ENCODE measurements at regions not wholly inside any gene's neighbourhood (a gene's known extent, or its start where the extent isn't known, plus 50 kb on each side); places are given as distances from the start of the nearest gene placed in this dataset.

GRCh38 chr10:131736321-131736980 is 164.4 kb upstream of the PPP2R2D start:
- DNase-seq (ENCODE audit: low read depth) = no peak
- no peaks in the 10 kb centered on the region for H3K27me3 ChIP-seq (ENCODE audit: control insufficient read depth, insufficient read depth, low read length)
- H3K4me3 ChIP-seq (ENCODE audit: low read depth, low read length) = no peak overlapping the region
- H3K36me3 ChIP-seq (ENCODE audit: control insufficient read depth, insufficient read depth, low read length) = no peaks in the 10 kb centered on the region
- no peak for TF ChIP-seq CTCF (IDR thresholded peaks at IDR 0.05; ENCODE audit: insufficient read depth, low read depth, low read length)
- CTCF ChIA-PET = no interaction called here
- POLR2A ChIA-PET = no interaction called here

- ChIA-PET POLR2A (no interaction called here), CTCF (no interaction called here)
- no peak for TF ChIP-seq CTCF (IDR thresholded peaks at IDR 0.05; ENCODE audit: insufficient read depth, low read depth, low read length)
- Histone ChIP-seq H3K36me3 (ENCODE audit: control insufficient read depth, insufficient read depth, low read length) (no peaks in the 10 kb centered on the region), H3K27me3 (ENCODE audit: control insufficient read depth, insufficient read depth, low read length) (no peaks in the 10 kb centered on the region), H3K4me3 (ENCODE audit: low read depth, low read length) (no peak overlapping the region)
- no peak for DNase-seq (ENCODE audit: low read depth)
Observed at GRCh38 chr10:131737543-131738395, 163.0 kb upstream of the PPP2R2D start.

GRCh38 chr10:131738396-131738735 is 162.4 kb upstream of the PPP2R2D start:
- H3K27me3 ChIP-seq (ENCODE audit: control insufficient read depth, insufficient read depth, low read length) = no peaks in the 10 kb centered on the region
- H3K36me3 ChIP-seq (ENCODE audit: control insufficient read depth, insufficient read depth, low read length) = no peaks in the 10 kb centered on the region
- no peak overlapping the region for H3K4me3 ChIP-seq (ENCODE audit: low read depth, low read length)
- no peak for DNase-seq (ENCODE audit: low read depth)
- no peak for TF ChIP-seq CTCF (IDR thresholded peaks at IDR 0.05; ENCODE audit: insufficient read depth, low read depth, low read length)
- ChIA-PET CTCF (no interaction called here), POLR2A (no interaction called here)

GRCh38 chr10:131739206-131739605 is 161.6 kb upstream of the PPP2R2D start:
- TF ChIP-seq CTCF (IDR thresholded peaks at IDR 0.05; ENCODE audit: insufficient read depth, low read depth, low read length) = no peak

GRCh38 chr10:131742500-131742951 is 158.3 kb upstream of the PPP2R2D start:
- Histone ChIP-seq H3K4me3 (ENCODE audit: low read depth, low read length) (no peak overlapping the region), H3K27me3 (ENCODE audit: control insufficient read depth, insufficient read depth, low read length) (no peaks in the 10 kb centered on the region), H3K36me3 (ENCODE audit: control insufficient read depth, insufficient read depth, low read length) (no peaks in the 10 kb centered on the region)
- TF ChIP-seq CTCF (IDR thresholded peaks at IDR 0.05; ENCODE audit: insufficient read depth, low read depth, low read length) = no peak
- ChIA-PET POLR2A (no interaction called here), CTCF (no interaction called here)
- DNase-seq (ENCODE audit: low read depth) = no peak

More at GRCh38 chr10:131739206-131739605, 161.6 kb upstream of the PPP2R2D start:
- DNase-seq (ENCODE audit: low read depth) = no peak
- no peaks in the 10 kb centered on the region for H3K36me3 ChIP-seq (ENCODE audit: control insufficient read depth, insufficient read depth, low read length)
- ChIA-PET POLR2A (no interaction called here), CTCF (no interaction called here)
- no peaks in the 10 kb centered on the region for H3K27me3 ChIP-seq (ENCODE audit: control insufficient read depth, insufficient read depth, low read length)
- no peak overlapping the region for H3K4me3 ChIP-seq (ENCODE audit: low read depth, low read length)
